ENCODE measurements at regions not wholly inside any gene's neighbourhood (a gene's known extent, or its start where the extent isn't known, plus 50 kb on each side); places are given as distances from the start of the nearest gene placed in this dataset.

DNA sequence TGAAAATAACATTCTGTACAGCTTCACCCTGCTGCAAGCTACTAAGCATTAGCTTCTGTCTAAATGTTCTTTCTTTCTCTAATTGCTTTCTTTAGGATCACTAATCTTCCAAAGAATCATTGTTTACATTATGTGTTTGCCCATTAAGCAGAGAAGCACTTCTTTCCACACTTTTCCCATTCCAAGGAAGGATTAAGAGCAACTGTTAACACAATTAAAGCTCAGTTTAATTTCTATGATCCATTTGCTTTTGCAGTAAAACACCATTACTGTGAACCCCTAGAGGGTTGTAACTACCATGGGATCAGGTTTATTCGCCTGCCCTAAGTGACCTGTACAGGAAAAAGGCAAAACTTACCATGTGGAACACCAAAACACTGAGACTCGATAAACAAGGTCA, 125.8 kb upstream of the ZNF385D start:
- TF ChIP-seq EZH2 (IDR thresholded peaks at IDR 0.05) (no peak), POLR2AphosphoS5 (IDR thresholded peaks at IDR 0.05; ENCODE audit: borderline replicate concordance, low read depth, low read length) (no peak)

Measured in SK-N-MC (cell line).